Epithelial cell of proximal tubule (primary cell): ENCODE measurements at regions not wholly inside any gene's neighbourhood (a gene's known extent, or its start where the extent isn't known, plus 50 kb on each side); places are given as distances from the start of the nearest gene placed in this dataset.

Experiments
- DNase-seq: peaks from one replicate; pipeline ENCODE4 v3.0.0-alpha.2; 2011; ENCODE audit warnings: low read depth
- H3K4me3 ChIP-seq: 2 replicates; pipeline ENCODE4 v1.5.1; 2011; ENCODE audit warnings: low read depth, mild to moderate bottlenecking, low read length
- TF ChIP-seq, protein P1 (sequence below): conservative IDR thresholded peaks from 2 replicates; pipeline ENCODE4 v1.5.1; 2012; ENCODE audit warnings: low read depth, mild to moderate bottlenecking, low read length

DNA sequence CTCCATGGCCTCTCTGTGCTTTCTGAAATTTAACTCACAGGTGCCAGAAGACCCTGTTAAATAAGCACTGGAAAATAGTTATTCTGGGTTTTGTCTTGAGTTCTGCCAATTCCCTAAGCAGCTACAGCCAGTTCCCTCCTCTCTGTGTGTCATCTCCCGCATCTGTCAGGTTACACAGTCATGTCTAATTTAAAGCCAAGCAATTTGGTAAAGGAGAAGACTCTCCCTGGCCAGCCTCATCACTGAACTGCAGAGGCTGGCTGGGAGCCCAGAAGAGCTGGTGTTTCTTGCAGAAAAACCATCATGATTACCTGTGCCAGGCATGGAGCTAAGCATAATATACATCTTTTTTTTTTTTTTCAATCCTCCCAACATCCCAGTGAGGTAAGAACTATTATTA lies 141.3 kb upstream of the ZNF366 start:
- H3K4me3 ChIP-seq = no peak overlapping the region
- TF ChIP-seq, protein P1, sequence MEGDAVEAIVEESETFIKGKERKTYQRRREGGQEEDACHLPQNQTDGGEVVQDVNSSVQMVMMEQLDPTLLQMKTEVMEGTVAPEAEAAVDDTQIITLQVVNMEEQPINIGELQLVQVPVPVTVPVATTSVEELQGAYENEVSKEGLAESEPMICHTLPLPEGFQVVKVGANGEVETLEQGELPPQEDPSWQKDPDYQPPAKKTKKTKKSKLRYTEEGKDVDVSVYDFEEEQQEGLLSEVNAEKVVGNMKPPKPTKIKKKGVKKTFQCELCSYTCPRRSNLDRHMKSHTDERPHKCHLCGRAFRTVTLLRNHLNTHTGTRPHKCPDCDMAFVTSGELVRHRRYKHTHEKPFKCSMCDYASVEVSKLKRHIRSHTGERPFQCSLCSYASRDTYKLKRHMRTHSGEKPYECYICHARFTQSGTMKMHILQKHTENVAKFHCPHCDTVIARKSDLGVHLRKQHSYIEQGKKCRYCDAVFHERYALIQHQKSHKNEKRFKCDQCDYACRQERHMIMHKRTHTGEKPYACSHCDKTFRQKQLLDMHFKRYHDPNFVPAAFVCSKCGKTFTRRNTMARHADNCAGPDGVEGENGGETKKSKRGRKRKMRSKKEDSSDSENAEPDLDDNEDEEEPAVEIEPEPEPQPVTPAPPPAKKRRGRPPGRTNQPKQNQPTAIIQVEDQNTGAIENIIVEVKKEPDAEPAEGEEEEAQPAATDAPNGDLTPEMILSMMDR = no peak
- DNase-seq = no peak

DNA sequence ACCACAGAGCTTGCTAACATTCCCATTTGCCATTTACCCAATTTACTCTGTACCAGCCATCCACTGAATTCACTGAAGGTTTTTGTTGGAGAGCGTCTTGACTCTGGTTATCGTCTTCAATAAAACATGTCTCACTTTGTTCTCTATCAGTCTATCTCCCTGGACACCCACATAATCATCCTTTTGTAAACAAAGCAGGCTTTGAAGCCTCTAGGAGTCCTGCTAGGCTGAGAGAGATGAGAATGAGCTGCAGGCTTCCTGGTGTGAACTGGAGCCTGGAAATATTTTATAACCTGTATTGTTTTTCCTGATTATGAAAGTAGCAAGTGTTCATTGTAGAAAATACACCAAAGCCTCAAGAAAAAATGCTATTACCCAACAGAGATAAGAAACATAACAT lies 140.6 kb upstream of the ZNF366 start:
- no peak for DNase-seq
- TF ChIP-seq, protein P1 = no peak
- H3K4me3 ChIP-seq = no peak overlapping the region

DNA sequence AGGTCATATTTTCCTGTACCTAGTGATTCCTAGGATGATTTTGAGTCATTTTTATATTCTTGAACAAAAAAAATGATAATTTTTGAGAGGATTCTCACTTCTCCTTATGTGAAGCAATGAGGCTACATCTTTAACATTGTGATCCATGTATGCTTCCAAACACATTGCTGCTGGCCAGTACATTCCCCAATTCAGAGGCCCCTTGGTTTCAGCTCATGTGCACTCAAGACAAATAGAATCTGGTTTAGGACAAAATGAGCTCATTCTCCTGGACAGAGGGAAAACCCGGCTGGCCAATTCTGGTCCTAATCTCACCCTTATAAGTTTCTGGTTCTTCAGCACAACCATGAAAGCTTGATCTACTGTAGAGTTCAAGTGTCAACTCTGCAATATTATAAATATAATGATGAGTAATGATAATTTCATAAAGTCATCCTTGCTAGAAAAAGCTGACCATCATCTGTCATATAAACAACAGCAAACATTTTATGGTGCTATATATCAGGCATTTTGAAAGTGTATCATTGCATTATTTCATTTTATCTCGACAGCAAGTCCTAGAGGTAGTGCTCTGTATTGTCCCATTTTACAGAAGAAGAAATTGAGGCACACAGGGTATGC lies 139.1 kb upstream of the ZNF366 start:
- DNase-seq = no peak
- TF ChIP-seq, protein P1 = no peak

DNA sequence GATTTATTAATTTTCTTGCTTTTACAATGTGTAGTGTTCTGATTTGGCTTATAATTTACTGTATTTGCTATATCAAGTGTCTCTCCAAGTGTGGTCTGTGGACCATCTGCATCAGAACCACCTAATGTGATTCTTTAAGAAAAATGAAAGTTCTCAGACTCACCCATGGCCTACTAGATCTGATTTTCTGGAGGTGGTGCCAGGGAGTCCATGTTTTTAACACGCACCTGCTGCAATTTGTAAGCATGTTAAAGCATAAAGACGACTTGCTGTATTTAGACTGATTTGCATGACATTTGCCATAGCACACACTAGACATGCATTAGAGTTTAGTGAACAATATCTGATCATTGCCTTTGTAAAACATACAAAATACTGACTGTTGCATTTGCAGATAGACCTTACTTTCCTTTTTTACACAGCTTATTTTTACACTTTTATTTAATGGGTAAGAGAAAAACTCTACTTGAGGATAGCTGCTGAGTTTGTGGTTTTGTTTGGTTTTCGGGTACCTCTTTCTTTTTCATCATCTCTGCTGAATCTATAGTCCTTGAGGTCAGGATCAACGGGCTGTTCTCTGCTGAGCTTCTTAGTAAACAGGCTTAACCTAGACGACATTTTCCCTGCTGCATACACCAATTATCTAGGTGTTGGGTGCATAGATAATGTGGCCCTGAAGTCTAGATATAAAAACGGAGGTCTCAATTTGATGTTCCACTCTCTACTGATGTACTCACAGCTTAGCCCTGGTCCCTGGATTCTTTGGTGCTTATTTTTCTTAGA lies 138.0 kb upstream of the ZNF366 start:
- no peak for DNase-seq
- TF ChIP-seq, protein P1 = no peak
- H3K4me3 ChIP-seq = no peak overlapping the region

More for the DNA sequence above, 139.1 kb upstream of the ZNF366 start:
- no peak overlapping the region for H3K4me3 ChIP-seq

DNA sequence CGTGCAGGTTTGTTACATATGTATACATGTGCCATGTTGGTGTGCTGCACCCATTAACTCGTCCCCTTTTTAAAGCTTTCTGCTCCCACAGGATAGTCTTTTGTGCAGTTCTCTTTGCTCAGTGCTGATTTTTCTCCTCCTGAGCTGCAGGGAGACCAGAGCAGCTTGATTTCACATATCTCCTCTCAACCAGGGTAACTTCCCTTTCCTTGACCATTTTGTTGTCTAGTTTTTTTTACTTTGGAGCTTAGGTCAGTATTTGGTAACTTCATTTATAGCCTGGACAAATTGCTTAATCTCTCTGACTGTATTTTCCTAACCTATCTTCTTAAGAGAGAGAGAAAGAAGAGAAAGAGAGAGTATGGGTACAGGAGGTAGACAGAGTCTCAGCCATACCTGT lies 137.1 kb upstream of the ZNF366 start:
- TF ChIP-seq, protein P1 = no peak
- no peak overlapping the region for H3K4me3 ChIP-seq
- no peak for DNase-seq

DNA sequence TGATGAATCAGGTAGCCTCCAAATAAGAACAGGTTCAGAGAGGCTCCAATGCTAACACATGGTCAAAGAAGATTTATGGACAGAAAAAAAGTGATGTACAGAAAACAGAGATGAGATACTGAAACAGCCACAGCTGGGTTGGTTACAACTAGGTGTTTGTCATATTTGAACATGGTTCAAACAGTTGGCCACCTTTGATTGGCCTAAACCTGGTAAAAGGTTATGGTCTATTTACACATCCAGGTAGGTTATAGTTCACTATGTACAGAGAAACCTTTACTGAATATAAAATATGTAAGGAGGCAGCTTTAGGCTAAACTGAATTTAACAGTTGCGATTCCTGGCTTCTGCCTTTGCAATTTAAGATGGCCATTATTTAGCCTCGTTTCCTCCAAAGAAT lies 134.0 kb upstream of the ZNF366 start:
- H3K4me3 ChIP-seq = no peak overlapping the region
- TF ChIP-seq, protein P1 = no peak
- DNase-seq = no peak
